Adipose tissue (tissue), 3 donors: ENCODE measurements at regions not wholly inside any gene's neighbourhood (a gene's known extent, or its start where the extent isn't known, plus 50 kb on each side); places are given as distances from the start of the nearest gene placed in this dataset.
"Not testable (repeated sequence)": the region's sequence is repeated elsewhere in the genome, so short reads cannot be mapped to it uniquely, and the experiment has no call there.

Experiments
- H3K27ac ChIP-seq: one replicate; pipeline ENCODE4 v1.5.1; 2013; ENCODE audit warnings: low read depth, low read length
- WGBS, 3 donors: extraction: QIAGEN DNeasy Blood & Tissue Kit; methylation state at CpG; one replicate each; pipeline ENCODE4 v1.1.7; 2013; 5-methylcytosine and 5-hydroxymethylcytosine counted together
- donor health status: healthy with polysubstance abuse.
- donor health status: Bipolar disorder and iron deficiency.
- donor health status: healthy.

DNA sequence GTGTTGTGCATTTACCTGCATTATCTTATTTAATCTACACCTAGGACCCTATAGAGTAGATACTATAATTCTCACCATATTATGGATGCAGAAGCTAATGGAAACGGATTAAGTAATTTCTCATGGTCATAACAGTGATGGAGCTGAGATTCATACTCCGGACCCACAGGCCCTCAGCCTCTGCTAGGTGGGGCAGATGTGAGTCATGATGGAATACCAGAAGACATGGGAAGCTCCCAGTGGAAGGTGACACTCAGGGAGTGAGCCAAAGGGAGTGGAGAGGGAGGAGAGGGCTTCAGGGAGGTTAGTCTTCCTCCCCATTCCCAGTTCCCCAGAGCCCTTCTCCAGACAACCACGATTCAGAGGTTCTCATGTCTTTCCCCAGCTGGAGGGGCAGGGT is 65.2 kb upstream of the GPR6 start:
- H3K27ac ChIP-seq: no peak overlapping the region
- 87 to 91% (median 89%) methylated on average over 3 of the region's 3 CpGs for WGBS, 3 donors

- H3K27ac ChIP-seq: not testable (repeated sequence)
- 91 to 100% (median 93%) methylated on average over 1 of the region's 1 CpG for WGBS, 3 donors
These were observed 62.4 kb upstream of the GPR6 start for GRCh38 chr6:109915748-109916147.

DNA sequence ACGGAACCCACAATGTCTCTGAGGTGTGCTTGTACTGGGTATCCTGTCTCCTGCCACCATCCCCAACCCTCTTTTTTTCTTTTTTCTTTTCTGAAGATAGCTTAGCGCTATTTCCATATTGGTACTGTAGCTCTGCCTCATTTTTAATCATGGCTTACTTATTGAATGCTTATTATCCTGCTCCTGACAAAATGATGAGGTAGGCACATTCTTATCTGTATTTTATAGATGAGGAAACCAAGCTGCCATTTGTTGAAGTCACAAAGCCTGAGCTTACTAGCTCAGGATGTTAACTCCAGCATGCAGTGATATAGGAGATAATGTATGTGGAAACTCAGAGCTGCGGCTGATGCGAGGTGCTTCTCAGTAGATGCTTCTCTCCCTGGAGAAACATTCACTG is 61.4 kb upstream of the GPR6 start:
- no peak overlapping the region for H3K27ac ChIP-seq
- 70 to 96% (median 72%) methylated on average over 4 of the region's 4 CpGs for WGBS, 3 donors

GRCh38 chr6:109918227-109918626 is 59.9 kb upstream of the GPR6 start:
- 95 to 98% (median 96%) methylated on average over 3 of the region's 3 CpGs for WGBS, 3 donors

DNA sequence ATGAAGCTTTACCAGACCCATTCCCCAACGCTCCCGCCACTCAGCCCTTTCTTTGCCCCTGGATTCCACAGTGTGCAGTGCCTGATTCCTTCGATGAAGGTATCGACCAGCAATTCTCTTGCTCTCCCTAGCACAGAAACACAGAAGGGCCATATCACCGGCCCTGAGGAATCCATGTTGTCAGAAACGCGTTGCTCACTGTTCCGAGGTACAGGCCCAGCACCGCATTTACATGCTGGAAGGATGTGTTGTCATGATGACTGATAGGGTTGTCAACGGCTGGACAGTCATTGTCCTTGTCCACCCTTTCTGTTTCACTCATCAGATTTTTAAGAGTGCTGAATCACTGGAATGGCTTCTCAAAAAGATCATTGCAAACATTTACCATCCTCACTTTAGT is 57.2 kb upstream of the GPR6 start:
- no peak overlapping the region for H3K27ac ChIP-seq
- 91 to 94% (median 92%) methylated on average over 10 of the region's 10 CpGs for WGBS, 3 donors

More at GRCh38 chr6:109918227-109918626, 59.9 kb upstream of the GPR6 start:
- H3K27ac ChIP-seq: no peak overlapping the region

GRCh38 chr6:109922851-109923250 is 55.3 kb upstream of the GPR6 start:
- WGBS, 3 donors: 38 to 44% (median 40%) methylated on average over 4 of the region's 4 CpGs

GRCh38 chr6:109925075-109925474 is 53.0 kb upstream of the GPR6 start:
- WGBS, 3 donors: 39 to 52% (median 42%) methylated on average over 3 of the region's 3 CpGs
- no peak overlapping the region for H3K27ac ChIP-seq

More at GRCh38 chr6:109922851-109923250, 55.3 kb upstream of the GPR6 start:
- no peak overlapping the region for H3K27ac ChIP-seq

GRCh38 chr6:109927052-109927451 is 51.1 kb upstream of the GPR6 start:
- no peak overlapping the region for H3K27ac ChIP-seq
- WGBS, 3 donors: 72 to 92% (median 82%) methylated on average over 1 of the region's 1 CpG
